HG02840 (cell line): ENCODE measurements at regions not wholly inside any gene's neighbourhood (a gene's known extent, or its start where the extent isn't known, plus 50 kb on each side); places are given as distances from the start of the nearest gene placed in this dataset.

Experiments
- ATAC-seq: cut with Tn5 transposase; IDR thresholded peaks from one replicate; pipeline ENCODE4 v1.9.1; 2021; ENCODE audit warnings: mild to moderate bottlenecking, moderate library complexity, moderate number of reproducible peaks; ENCODE audit not compliant: unreplicated experiment, low FRiP score

DNA sequence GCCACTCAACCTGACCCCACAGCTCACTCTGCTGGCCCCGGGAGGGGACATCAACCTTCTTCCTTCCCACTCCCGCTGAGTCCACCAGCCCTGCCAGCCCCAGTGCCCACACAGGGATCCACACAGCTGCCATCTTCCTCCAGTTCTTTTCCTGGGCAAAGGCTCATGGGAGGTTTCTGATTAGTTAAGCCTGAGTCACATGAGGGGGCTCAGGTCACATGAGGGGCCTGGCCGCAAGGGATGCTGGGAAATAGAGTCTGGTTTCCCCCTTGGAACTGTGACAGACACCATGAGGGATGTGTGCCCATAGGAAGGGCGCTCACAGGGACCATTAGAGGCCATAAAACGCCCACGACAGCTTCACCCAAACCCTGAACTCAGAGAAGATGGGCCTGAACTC is 228.7 kb upstream of the SFSWAP start:
- no peak for ATAC-seq

DNA sequence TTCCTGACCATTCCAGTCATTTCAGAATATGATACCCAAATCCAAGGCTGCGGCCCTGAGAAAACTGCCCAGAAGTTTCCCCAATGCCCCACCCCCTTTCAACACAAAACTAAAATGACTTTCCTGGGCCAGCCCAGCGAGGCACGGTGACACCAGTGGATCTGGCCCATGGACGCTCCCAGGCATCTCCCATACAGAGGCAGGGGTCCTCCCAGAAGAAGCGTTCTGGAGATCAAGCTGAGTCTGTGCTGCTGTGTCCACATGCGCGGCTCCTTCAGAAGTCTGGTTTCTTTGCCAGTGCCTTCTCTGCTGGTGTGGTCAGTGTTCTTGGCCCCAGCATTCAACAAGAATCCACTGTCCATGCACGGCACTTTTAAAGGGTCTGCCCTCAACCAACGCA is 228.2 kb upstream of the SFSWAP start:
- no peak for ATAC-seq

DNA sequence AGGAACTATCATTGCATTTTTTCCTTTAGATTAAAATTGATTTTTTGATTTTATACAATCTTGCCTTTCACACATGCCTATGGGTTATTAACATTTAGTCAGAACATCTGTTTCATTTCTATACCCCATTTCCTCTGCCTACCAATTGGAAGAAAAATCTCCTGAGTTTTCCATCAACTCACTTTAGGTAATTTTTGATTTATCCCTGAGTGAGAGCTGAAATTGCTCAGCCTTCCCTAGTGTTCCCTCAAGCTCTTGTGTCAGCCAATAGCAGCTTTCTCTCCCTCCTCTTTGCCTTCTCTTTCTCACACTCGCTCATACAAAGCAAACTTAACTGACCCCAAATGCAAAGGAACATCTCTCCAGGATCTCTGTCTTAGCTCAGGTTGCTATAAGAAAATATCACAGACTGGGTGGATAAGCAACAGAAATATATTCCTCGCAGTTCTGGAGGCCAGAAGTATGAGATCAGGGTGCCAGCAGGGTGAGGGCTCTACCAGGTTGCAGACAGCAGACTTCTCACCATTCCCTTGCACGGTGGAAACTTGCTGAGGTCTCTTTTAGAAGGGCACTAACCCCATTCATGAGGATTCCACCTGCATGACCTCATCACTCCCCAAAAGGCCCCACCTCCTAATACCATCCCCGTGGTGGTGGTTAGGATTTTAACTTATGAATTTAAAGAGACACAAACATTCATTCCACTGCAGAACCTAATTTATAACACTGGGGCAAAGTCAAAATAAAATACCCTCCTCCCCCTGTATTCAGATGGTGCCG is 224.2 kb upstream of the SFSWAP start:
- no peak for ATAC-seq

DNA sequence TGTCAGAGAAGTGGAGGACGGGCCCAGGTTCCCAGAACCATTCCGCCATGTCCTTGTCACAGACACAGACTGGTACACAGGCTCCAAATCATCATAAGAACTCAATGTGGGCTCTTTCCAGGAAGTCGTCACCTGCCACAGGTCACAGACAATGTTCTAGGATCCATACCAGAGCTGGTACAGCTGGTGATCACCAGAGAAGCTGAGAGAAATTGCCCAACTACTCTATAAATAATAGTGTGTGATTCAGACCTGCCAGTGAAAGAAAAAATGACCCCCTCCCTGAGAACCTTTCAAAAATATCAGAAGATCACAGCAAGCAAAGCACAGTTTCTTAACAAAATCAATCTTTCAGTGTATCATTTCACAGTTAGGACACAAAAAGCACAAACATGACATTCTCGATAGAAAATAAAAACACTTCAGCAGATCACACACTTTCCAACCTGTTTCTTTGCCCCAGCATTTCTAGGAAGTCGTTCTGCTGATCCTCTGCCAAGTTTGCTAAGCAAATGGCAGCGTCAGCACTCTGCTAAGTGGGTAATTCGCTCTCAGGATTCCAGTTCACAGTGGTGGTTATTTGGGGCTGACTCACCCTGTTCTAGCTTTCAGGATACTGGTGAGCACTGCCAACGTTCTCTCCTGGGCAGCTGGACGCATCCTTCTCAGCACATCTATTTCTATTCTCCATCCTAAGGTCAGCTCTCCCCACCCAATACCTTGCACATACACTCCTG is 223.3 kb upstream of the SFSWAP start:
- ATAC-seq, result no peak

DNA sequence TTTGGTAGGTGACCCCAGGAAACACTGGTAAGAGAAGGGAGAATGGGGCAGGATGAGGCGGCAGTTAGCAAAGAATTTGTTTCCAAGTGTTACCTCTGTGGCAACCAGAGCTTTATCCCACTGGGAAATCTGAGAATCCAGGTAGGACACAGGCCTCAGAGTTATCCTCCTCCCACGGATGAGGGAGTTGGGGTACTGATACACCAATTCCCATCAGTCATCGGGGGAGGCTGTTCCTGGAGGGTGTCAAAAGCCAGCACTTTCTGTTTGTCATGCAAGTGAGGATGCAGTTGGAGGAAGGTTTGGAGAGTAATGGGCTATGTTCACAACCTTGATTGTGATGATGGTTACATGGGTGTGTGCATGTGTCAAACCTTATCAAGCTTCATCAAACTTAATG is 221.2 kb upstream of the SFSWAP start:
- no peak for ATAC-seq

DNA sequence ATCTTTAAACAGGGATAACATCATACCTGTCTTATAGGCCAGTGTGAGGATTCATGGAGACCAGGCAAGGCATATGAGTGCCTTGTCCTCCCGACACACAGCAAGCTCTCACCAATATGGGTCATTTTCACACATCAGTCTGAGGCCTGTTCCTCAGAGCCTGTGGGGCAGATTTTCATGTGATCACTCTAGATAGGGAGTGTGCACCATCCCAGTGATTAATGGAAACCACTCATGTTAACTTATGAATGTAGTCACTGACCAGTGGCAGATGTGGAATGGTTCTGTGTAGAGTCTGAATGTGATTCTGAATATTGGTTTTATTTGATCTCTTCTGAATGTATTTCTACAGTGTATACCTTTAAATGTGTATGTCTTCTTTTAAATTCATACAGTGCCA is 219.7 kb upstream of the SFSWAP start:
- ATAC-seq, result no peak

DNA sequence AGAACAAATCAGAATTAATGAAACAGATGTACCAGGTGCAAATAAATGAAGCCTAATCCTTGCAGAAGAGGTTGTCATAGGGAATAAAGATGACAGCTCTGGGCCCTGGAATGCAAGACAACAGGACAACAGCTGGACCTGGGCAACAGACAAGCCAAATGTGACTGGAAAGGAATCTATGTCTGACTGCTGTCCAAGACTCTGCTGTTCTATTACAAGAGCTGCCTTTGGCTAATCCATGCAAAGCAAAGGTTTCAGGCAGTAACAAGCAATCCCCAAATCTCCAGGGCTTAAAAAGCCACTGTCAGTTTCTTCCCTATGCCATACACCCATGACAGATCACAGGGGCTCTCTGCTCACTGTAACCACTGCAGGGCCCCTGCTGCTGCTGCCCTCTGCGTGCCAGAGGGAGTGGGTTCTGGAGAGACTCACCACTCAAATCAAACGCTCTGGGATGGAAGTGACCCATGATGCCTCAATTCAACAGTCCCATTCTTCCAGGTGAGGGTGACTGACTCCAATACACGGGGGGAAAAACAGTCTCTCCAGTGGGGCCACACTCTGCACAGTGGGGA is 218.9 kb upstream of the SFSWAP start:
- no peak for ATAC-seq

DNA sequence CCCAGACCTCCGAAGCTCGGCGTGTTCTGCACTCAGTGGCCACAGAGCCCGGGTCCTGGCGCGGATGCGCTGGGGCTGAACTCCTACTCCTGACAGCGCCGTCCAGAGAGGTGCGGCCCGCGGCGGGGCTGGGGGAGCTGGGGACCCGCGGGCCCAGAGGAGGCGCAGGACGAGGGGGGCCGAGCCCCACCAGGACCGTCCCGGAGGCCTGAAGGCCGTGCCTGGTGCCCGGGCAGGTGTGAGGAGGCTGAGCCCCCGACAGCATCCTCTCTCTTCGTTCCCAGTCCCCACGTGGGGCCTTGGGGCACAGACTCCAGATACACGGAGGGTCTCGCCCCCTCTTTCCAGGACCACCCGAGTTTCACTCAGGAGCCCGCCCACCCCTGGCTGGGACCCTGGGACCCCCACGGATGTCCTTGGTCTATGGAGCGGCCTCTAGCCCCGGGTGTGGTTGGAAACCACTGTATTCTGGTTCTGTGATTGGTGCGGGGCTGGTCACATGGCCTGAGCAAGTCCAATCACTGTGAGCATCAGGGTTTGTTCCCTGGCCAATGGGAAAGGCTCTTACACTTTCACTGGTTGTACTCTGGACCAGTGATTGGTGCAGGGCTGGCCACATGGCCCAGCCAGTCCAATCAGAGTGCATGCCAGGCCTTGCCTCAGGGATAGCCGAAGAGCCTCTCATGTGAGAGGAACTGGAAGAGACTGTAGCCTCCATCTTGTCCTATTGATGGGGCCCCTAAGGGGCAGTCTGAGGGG is 217.6 kb upstream of the SFSWAP start:
- ATAC-seq, result no peak

DNA sequence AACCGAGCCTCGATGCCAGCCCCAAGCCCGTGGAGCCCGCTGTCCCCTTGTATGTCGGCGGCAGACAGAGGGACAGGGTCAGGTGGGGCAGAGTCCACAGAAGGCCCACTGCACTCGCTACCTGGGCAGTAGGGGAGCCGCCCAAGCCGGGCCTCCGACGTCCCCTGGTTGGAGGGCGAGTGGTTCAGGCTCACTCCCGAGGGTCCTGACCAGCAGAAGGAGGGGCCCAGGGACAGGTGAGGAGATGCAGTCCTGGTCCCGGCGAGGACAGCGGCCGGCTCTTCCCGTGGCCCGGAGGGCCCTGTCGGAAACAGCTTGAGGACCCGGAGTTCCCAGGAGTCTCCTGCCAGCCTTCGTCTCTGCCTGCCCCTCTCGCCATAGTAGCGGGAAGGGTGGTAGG is 216.7 kb upstream of the SFSWAP start:
- no peak for ATAC-seq

DNA sequence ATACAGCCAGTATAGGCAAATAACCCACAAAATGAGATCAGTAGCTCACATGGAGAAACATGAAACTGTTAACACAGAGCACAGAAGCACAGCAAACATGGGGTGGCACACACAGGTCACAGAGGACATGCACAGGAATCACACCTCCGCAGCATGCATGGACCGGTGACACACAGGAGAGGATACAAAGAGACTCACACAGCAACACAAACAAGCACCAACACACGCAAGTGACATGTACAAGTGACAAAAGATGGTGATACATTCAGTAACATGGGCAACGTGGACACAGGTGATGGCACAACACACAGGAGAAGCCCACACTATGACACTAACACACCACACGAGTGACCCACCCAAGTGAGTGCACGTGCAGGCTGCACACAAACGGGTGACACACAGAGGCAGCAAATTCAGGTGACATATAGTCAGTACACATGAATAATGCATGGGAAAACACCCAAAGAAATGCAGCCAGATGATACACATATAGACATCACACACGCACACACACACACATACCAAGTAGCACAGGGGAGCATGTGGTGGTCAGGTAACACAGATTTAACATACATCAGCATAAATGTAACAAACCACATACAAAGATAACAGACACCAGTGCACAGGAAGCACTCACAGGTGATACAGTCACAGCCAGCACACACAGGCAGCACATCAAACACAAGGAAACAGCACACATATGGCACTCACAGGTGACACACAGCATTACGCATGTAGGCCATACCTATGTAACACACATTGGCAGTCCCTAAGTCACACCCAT is 216.0 kb upstream of the SFSWAP start:
- no peak for ATAC-seq

DNA sequence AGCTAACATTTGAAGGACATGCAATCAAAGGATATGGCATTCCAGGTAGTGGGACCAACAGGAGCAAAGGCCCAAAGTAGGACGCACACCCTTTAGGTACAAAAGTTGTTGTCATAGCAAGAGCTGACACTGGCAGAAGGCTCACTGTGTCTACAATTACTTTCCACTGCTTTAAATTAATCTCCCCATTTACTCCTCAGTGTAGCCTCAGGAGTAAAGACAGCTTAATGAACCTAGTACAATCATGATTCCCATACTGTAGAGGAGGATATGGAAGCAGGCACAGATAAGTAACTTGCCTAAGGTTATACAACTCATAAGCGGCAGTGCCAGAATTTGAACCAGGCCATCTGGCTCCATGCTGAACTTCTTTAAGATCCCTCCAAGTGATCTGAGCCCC is 212.9 kb upstream of the SFSWAP start:
- no peak for ATAC-seq

DNA sequence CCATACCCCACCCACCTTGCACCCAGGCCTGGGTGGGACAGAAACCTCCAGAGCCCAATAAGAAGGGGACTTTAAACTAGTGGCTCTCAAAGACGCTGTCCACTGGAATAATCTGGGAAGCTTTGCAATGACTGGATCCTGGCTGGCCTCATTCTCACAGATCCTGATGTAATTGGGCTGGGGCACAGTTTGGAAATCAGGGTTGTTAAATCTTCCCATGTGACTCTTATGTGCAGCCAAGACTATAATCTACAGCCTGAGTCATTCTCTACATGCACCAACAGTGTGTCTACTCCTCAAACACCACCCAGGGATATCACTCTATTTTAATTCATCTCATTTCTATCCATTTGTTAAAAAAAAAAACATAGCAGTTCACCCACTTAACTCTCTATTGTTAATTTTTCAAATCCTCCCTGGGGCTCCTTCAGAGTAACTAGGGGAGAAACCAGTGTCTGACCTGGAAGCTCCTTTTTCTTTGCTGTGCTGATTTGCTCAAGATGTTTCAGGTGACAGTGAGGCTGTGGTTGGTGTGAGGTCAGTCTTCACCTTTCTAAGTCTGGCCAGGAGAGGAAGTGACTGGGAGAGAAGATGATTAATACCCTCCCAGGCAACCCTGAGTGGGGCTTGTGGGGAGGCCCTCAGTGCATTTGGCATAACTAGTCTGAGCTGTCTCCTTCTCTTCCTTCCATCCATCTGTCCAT is 211.6 kb upstream of the SFSWAP start:
- ATAC-seq, result no peak

DNA sequence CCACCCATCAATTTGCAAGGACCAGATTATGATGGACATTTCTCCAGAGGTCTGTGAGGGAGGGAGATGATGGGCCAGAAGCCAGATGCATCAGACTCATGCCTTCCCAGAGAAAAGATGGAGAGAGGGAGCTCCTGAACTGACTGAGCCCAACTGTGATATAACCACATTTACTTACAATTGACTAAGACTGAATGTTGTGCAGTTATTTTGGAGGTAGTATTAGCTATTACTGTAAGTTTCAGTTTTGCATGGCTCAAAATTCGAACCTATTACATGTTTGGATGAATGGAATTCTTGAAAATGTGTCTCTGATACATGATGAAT is 211.1 kb upstream of the SFSWAP start:
- ATAC-seq, result no peak

DNA sequence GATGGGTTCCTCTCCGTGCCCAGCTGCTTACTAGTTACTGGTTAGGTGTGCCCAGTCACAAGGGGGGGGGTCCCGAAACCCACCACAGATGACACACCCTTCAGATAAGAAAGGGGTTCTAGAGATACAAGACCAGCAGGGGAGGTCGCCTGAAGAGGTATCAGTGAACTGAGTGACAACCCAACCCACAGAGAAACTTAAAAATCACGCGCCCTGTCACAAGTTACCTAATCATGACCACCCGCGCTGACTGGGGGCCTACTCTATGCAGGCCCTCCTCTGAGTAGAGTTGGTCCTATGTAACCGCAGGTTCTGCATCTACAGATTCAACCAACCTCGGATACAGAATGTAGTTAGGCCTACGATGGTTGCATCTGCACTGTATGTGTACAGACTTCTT is 210.3 kb upstream of the SFSWAP start:
- no peak for ATAC-seq

DNA sequence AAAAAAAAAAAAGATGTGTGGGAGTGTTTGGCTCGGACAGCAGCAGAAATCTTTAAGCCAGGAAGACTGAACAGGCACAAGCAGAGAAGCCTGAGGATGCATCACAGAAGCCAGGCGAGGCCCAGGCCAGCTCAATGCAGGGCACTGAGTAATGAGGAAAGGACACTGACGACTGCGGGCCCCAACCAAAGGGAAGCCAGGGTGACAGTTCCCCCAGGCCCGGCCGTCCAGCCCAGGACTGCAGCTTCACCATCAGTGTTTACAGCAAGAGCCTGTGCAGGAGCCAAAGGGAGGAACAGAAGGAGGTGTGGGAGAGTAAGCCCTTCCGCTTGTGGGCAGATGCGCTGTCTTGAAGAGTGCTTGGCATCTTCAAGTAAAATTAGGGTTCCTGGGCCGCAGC is 205.3 kb upstream of the SFSWAP start:
- no peak for ATAC-seq

DNA sequence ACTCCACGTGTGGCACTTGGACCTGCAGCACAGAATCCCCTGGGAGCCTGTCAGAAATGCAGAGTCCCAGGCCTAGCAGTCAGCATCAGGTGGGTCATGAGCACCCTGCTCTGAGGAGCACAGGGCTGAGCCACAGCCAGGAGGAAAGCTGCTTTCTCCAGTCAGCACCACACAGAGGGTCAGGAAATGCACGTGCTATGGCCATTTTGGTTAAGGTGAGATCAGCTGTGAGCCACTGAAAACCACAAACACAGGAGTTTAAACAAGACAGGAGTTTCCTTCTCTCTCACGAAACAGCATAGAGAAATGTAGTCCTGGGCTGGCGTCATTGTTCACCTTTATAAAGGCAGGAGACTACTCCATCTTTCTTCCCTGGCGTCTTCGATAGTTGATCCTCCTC is 204.5 kb upstream of the SFSWAP start:
- ATAC-seq, result no peak

DNA sequence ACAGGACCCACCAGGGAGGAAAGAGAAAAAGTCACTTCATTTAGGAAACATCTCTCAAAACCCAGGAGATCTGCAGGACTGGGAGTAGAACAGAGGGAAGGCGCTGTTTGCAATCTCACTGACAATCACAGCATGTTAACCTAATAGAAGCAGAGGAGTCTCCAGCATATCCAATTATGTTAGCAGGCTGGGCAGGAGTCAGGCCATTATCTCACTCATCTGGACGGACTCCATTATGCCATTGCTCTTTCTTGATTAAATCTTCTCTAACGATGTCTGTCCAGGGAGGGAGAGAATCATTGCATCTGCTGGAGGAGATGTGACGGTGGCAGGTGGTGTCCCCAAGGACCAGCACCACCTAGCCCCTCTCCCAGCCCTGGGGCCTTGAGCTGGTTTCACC is 203.8 kb upstream of the SFSWAP start:
- ATAC-seq, result no peak

DNA sequence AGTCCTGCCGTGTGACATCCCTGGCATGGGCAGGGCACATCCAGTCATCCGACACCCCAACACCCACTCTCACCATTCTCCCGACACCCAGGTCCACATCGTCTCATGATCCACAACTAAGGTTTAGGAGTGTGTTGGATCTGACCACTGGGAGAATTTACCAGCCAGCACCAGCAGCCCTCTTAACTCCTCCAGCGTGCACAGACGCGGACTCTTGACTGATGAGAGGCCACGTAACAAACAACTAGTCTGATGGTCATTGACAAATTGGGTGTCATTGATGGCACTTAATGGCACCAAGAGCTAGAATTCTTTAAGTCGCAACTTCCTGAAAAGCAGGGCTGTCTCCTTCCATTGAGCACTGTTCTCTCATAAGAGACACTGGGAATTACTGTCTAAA is 203.0 kb upstream of the SFSWAP start:
- no peak for ATAC-seq

DNA sequence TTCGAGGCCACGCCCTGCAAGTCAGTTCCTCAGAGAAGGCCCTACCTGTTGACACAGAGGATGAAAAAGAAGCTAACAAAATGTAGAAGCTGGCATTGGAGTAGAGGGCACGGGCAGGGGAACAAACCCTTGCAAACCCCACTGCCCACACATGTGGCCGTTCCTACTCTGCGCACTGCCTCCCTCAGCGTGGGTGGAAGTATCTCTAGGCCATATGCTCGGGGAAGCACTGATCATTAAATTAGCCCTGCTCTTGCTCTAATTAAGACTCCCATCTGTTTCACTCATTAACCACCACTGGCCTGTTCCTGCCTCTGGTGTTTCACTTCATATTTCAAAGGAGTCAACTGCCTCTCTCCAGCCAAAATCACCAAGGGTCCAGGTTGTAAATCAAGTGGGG is 201.2 kb upstream of the SFSWAP start:
- ATAC-seq, result no peak

DNA sequence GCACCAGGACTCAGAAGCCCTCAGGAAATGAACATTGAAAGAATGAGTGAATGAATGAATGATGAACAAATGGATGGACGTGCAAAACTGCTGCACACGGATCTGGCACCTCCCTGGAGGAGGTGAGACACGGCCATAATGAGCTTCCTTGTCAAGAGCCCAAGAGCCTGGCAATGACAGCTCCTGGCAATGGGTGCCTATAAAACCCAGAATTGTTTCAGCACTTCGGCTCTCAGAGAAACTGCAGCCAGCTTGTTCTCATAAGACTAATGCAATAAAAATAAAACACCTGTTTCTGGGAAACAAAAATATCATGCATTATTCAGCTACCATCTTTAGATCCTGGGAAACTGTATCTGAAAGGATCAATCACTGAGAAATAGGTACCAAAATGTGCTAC is 200.5 kb upstream of the SFSWAP start:
- ATAC-seq, result no peak
